CD14-positive monocyte (primary cell): ENCODE measurements at regions not wholly inside any gene's neighbourhood (a gene's known extent, or its start where the extent isn't known, plus 50 kb on each side); places are given as distances from the start of the nearest gene placed in this dataset.

Source experiments
- DNase-seq, 3 donors: peaks; one replicate each; pipeline ENCODE4 v3.0.0-alpha.2; 2011 to 2022
- H2AFZ ChIP-seq: 2 replicates; pipeline ENCODE4 v1.6.0; 2012; ENCODE audit warnings: mild to moderate bottlenecking, low read depth, low read length, inconsistent platforms; ENCODE audit not compliant: insufficient read depth, poor library complexity, severe bottlenecking
- H3K27ac ChIP-seq, 2 donors: 1 replicate in 1 of 2; 2 replicates in 1 of 2; pipeline ENCODE4 v1.5.1; 2012 to 2013; ENCODE audit warnings: low read length in 2 of 2, control low read depth in 1 of 2, inconsistent platforms in 1 of 2, low read depth in 1 of 2, mild to moderate bottlenecking in 1 of 2
- H3K27me3 ChIP-seq, 2 donors: one replicate each; pipeline versions ENCODE4 v1.6.0 to v1.6.1; 2011 to 2013; ENCODE audit warnings: low read length in 2 of 2; ENCODE audit not compliant: control insufficient read depth in 2 of 2, insufficient read depth in 2 of 2
- H3K36me3 ChIP-seq, 2 donors: replicated peaks in 1 of 2; 1 replicate in 1 of 2; 2 replicates in 1 of 2; pipeline versions ENCODE4 v1.5.1 to v1.6.1; 2012 to 2013; ENCODE audit warnings: low read length in 2 of 2, control low read depth in 1 of 2, inconsistent platforms in 1 of 2, mild to moderate bottlenecking in 1 of 2; ENCODE audit not compliant: insufficient read depth in 2 of 2, control insufficient read depth in 1 of 2
- H3K4me1 ChIP-seq, 2 donors: 1 replicate in 1 of 2; 2 replicates in 1 of 2; pipeline versions ENCODE4 v1.5.1 to v1.6.1; 2012 to 2013; ENCODE audit warnings: low read length in 2 of 2, control low read depth in 1 of 2, inconsistent platforms in 1 of 2, mild to moderate bottlenecking in 1 of 2, moderate library complexity in 1 of 2; ENCODE audit not compliant: insufficient read depth in 2 of 2, control insufficient read depth in 1 of 2
- H3K4me2 ChIP-seq: replicated peaks from 2 replicates; pipeline ENCODE3; 2012; ENCODE audit warnings: low read length, moderate library complexity, mild to moderate bottlenecking; ENCODE audit not compliant: poor library complexity, severe bottlenecking; ENCODE audit errors: extremely low read depth
- H3K4me3 ChIP-seq, 3 experiments: fragments of 200-600 bp in 1 of 3; sonication (generic) in 1 of 3; replicated peaks in 1 of 3; 1 replicate in 2 of 3; 2 replicates in 1 of 3; pipeline ENCODE4 v1.5.1; 2011 to 2013; ENCODE audit warnings: low read length in 3 of 3, mild to moderate bottlenecking in 3 of 3, control low read depth in 2 of 3, low read depth in 2 of 3, inconsistent platforms in 1 of 3, moderate library complexity in 1 of 3
- H3K79me2 ChIP-seq: 2 replicates; pipeline ENCODE4 v1.6.0; 2012; ENCODE audit warnings: mild to moderate bottlenecking, control low read depth, inconsistent platforms, low read length, moderate library complexity; ENCODE audit not compliant: insufficient read depth
- H3K9ac ChIP-seq: 2 replicates; pipeline ENCODE4 v1.6.0; 2017; ENCODE audit warnings: low read length, mild to moderate bottlenecking; ENCODE audit not compliant: insufficient read depth, poor library complexity, severe bottlenecking
- H3K9me3 ChIP-seq, 2 donors: replicated peaks in 1 of 2; 1 replicate in 1 of 2; 2 replicates in 1 of 2; pipeline versions ENCODE4 v1.5.1 to v1.6.1; 2012 to 2013; ENCODE audit warnings: low read length in 2 of 2, control low read depth in 1 of 2; ENCODE audit not compliant: control insufficient read depth in 1 of 2, insufficient read depth in 1 of 2
- H4K20me1 ChIP-seq: 2 replicates; pipeline ENCODE4 v1.6.0; 2012; ENCODE audit warnings: mild to moderate bottlenecking, low read length, control low read depth, moderate library complexity; ENCODE audit not compliant: insufficient read depth
- H3K27ac Mint-ChIP-seq, 7 donors: one replicate each; pipeline ENCODE4 v1.8.0; 2020; ENCODE audit warnings: mild to moderate bottlenecking in 7 of 7, mixed read lengths in 7 of 7, moderate library complexity in 6 of 7, inconsistent platforms in 2 of 7
- H3K27me3 Mint-ChIP-seq, 3 donors: one replicate each; pipeline ENCODE4 v1.8.0; 2021 to 2022; ENCODE audit warnings: low read depth in 3 of 3, mild to moderate bottlenecking in 3 of 3, mixed read lengths in 3 of 3, moderate library complexity in 3 of 3, inconsistent platforms in 1 of 3
- H3K36me3 Mint-ChIP-seq, 2 donors: one replicate each; pipeline ENCODE4 v1.8.0; 2020; ENCODE audit warnings: mixed read lengths in 2 of 2, inconsistent platforms in 1 of 2, mild to moderate bottlenecking in 1 of 2
- H3K4me1 Mint-ChIP-seq: one replicate; pipeline ENCODE4 v1.8.0; 2020; ENCODE audit warnings: mild to moderate bottlenecking, mixed read lengths
- H3K4me3 Mint-ChIP-seq, 2 donors: one replicate each; pipeline ENCODE4 v1.8.0; 2020; ENCODE audit warnings: mild to moderate bottlenecking in 2 of 2, mixed read lengths in 2 of 2, moderate library complexity in 1 of 2
- H3K9me3 Mint-ChIP-seq, 7 donors: one replicate each; pipeline ENCODE4 v1.8.0; 2020 to 2022; ENCODE audit warnings: mixed read lengths in 7 of 7, mild to moderate bottlenecking in 6 of 7, moderate library complexity in 6 of 7, inconsistent platforms in 2 of 7
- WGBS: methylation state at CpG from one replicate; pipeline ENCODE4 v1.1.5; 2013; ENCODE audit warnings: missing lambda C conversion rate; ENCODE audit not compliant: insufficient coverage; 5-methylcytosine and 5-hydroxymethylcytosine counted together
- intact Hi-C, 2 donors: fragments of 100-400 bp; cut with micrococcal nuclease; formaldehyde crosslinking; loops; one replicate each; pipeline versions ENCODE4 v1.15.0 to v1.15.1; 2023
- TF ChIP-seq, protein P1 (sequence below): fragments of 200-600 bp; IDR thresholded peaks from one replicate; pipeline ENCODE4 v1.8.0; 2022; ENCODE audit warnings: antibody characterized with exemption, mild to moderate bottlenecking

DNA sequence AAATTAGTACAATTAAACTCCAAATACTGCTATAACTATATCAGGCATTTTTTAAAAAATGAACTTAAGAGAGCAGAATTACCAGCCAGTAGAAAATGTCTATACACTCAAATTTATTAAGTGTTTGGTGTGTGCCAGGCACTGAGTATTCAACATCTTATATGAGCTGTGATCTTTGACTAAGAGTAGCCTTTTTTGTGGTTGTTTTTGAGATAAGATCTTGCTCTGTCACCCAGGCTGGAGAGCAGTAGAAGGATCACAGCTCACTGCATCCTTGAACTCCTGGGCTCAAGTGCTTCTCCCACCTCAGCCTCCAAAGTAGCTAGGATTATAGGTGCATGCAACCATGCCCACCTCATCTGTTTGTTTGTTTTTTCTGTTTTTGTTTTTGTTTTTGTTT lies 102.5 kb upstream of the CELF2 start:
- Mint-ChIP-seq H3K36me3 (no peaks in the 10 kb centered on the region), H3K27ac (no peak overlapping the region), H3K9me3 (peaks cover 0 to 2% (median 0%) of the 10 kb centered on the region in 7 donors), H3K4me3 (no peak overlapping the region), H3K27me3 (peaks cover 0 to 5% (median 4%) of the 10 kb centered on the region in 3 donors), H3K4me1 (peaks cover 27% of the 10 kb centered on the region)
- Histone ChIP-seq H3K9ac (no peak overlapping the region), H3K9me3 (no peaks in the 10 kb centered on the region), H3K4me2 (no peak overlapping the region), H3K4me1 (peaks cover 13 to 14% of the 10 kb centered on the region in 2 donors), H3K79me2 (no peaks in the 10 kb centered on the region), H4K20me1 (no peaks in the 10 kb centered on the region), H3K36me3 (no peaks in the 10 kb centered on the region), H3K4me3 (no peak overlapping the region), H3K27me3 (no peaks in the 10 kb centered on the region), H3K27ac (no peak overlapping the region), H2AFZ (no peak overlapping the region)
- TF ChIP-seq, protein P1, sequence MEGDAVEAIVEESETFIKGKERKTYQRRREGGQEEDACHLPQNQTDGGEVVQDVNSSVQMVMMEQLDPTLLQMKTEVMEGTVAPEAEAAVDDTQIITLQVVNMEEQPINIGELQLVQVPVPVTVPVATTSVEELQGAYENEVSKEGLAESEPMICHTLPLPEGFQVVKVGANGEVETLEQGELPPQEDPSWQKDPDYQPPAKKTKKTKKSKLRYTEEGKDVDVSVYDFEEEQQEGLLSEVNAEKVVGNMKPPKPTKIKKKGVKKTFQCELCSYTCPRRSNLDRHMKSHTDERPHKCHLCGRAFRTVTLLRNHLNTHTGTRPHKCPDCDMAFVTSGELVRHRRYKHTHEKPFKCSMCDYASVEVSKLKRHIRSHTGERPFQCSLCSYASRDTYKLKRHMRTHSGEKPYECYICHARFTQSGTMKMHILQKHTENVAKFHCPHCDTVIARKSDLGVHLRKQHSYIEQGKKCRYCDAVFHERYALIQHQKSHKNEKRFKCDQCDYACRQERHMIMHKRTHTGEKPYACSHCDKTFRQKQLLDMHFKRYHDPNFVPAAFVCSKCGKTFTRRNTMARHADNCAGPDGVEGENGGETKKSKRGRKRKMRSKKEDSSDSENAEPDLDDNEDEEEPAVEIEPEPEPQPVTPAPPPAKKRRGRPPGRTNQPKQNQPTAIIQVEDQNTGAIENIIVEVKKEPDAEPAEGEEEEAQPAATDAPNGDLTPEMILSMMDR, result no peak
- intact Hi-C loops, result no loop called here
- no peak for DNase-seq

DNA sequence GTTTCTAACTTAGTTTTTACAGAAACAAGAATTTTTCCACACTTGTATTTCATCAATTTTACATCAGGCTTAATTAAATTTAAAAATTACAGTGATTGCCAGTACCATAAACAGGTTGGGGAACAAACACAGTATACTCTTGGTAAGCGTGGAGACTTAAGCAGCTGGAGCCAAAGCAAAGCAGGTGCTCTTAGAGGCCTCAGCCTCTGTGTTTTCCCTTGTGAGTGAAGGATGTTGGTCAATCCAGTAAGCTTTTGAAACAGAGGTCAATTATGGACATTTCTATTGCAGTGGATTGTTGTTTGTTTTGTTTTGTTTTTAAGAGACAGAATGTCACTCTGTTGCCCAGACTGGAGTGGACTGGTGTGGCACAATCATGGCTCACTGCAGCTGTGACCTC lies 100.6 kb upstream of the CELF2 start:
- H3K4me1 Mint-ChIP-seq, result peaks cover 16% of the 10 kb centered on the region
- no peak overlapping the region for H3K4me3 Mint-ChIP-seq
- Histone ChIP-seq H3K36me3 (no peaks in the 10 kb centered on the region), H3K9me3 (no peaks in the 10 kb centered on the region), H3K9ac (no peak overlapping the region), H3K27ac (no peak overlapping the region), H3K4me2 (no peak overlapping the region), H4K20me1 (no peaks in the 10 kb centered on the region), H3K4me1 (peaks cover 4 to 8% of the 10 kb centered on the region in 2 donors), H3K4me3 (no peak overlapping the region), H3K27me3 (no peaks in the 10 kb centered on the region), H3K79me2 (no peaks in the 10 kb centered on the region), H2AFZ (no peak overlapping the region)
- DNase-seq, result no peak
- 100% methylated on average over 1 of the region's 1 CpG for WGBS
- TF ChIP-seq, protein P1, result no peak
- H3K27me3 Mint-ChIP-seq, result peaks cover 4 to 5% (median 4%) of the 10 kb centered on the region in 3 donors
- intact Hi-C loops, result no loop called here
- H3K36me3 Mint-ChIP-seq, result no peaks in the 10 kb centered on the region
- no peak overlapping the region for H3K27ac Mint-ChIP-seq
- H3K9me3 Mint-ChIP-seq, result peaks cover 0 to 4% (median 0%) of the 10 kb centered on the region in 7 donors
